Dermis blood vessel endothelial cell (primary cell): ENCODE measurements at regions not wholly inside any gene's neighbourhood (a gene's known extent, or its start where the extent isn't known, plus 50 kb on each side); places are given as distances from the start of the nearest gene placed in this dataset.
"Not testable (repeated sequence)": the region's sequence is repeated elsewhere in the genome, so short reads cannot be mapped to it uniquely, and the experiment has no call there.

Experiments used
- DNase-seq: peaks from one replicate; pipeline ENCODE4 v3.0.0; 2010

GRCh38 chr16:64718486-64718885, 403.4 kb downstream of the CDH11 start:
- no peak for DNase-seq

DNA sequence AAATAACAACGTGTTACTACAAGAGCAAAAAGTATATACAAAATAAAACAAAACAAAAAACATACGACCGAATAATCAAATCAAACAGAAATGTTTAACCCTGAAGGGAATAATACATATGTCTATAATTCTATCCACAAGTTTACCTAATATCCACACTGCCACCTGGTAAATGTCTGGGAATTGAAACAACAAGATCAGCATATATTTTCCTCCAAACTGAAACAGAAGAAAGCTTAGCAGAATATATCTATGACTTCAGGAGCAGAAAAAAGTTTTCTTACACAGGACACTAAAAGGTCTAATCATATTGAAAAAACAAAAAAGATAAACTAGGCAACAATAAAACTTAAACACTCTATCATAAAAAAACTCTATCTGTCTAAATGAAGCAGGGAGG, 404.0 kb downstream of the CDH11 start:
- DNase-seq = no peak

DNA sequence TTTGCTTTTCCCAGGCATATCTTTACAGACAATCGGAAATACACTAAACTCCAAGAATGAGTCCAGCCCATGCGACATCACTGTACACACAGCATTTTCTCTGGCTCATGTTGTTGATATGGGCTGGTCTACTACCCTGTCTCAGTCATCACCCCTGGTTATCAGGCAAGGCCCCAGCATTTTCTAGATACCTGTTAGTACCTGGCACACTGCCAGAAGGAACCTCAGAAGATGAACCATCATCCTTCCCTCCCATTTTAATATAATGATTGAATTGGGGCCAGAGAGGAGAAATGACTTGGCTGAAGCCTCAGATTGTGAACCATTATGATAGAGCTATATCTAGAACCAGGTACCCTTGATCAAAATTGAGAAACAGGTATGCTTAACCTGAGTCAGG, 406.2 kb downstream of the CDH11 start:
- DNase-seq = no peak

DNA sequence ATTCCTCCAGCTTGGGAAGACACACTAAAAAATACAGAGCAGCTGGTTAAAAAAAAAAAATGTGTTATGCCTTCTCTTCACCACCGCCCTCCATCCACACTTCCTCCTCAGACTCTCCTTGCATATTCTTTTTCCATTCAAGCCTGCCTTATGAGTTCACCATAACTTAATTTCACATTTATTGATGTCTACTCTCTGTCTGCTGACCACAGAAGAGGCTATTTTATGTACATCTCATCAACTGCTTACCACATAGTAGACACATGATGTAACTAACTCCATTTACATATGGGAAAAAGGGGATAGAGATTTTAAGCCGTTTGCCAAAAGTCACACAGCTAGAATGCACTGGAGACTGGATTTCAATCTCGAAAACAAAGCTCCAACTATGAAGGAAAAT, 409.8 kb downstream of the CDH11 start:
- no peak for DNase-seq

GRCh38 chr16:64711596-64711995, 410.3 kb downstream of the CDH11 start:
- DNase-seq = no peak

- DNase-seq = no peak
Measured at GRCh38 chr16:64711026-64711425, 410.8 kb downstream of the CDH11 start.

GRCh38 chr16:64705443-64705842, 416.4 kb downstream of the CDH11 start:
- no peak for DNase-seq

- no peak for DNase-seq
Measured at GRCh38 chr16:64704386-64704785, 417.5 kb downstream of the CDH11 start.

GRCh38 chr16:64702415-64702814, 419.4 kb downstream of the CDH11 start:
- DNase-seq = no peak

GRCh38 chr16:64700628-64701027, 421.2 kb downstream of the CDH11 start:
- DNase-seq = no peak

DNA sequence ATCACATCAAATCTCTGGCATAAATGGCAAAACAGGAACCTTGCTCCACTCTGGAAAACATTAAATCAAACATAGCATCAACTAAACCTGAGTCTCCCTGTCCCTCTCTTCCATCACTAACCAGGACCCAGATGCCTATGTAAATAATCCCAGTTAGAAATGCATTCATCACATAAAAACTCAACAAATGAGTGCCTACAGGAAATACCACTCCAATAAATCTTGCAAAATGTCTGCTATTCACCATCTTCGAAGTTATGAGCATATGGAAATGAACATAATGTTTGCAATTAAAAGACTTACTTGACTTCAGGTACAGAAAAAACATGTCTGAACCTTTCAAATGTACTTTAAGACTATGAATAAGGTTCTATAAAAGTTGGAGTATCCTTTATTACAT, 425.0 kb downstream of the CDH11 start:
- no peak for DNase-seq

- DNase-seq = no peak
Measured at GRCh38 chr16:64695684-64696083, 426.2 kb downstream of the CDH11 start.

- DNase-seq = no peak
Measured at GRCh38 chr16:64693946-64694345, 427.9 kb downstream of the CDH11 start.

GRCh38 chr16:64687786-64688185, 434.1 kb downstream of the CDH11 start:
- no peak for DNase-seq

- DNase-seq = no peak
Measured at GRCh38 chr16:64687123-64687522, 434.7 kb downstream of the CDH11 start.

- no peak for DNase-seq
Measured at GRCh38 chr16:64679976-64680690, 441.7 kb downstream of the CDH11 start.

DNA sequence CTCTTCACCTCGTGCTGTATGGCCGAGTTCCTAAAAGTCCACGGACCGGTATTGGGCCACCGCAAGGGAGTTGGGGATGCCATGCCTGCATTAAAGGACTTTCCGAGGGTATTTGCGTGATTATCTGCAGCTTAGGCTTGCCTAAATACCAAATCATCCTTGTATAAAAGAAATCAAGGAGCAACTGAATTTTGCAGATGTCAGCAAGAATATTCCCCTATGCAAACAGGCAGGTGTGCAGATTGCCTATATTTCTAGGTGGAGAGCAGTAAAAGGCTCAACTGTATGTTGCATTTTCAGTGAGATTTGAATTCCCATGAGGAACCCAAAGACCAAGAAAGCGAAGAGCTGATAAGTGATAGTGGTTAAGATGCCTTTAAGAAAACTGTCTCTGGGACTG, 452.3 kb downstream of the CDH11 start:
- DNase-seq = no peak

DNA sequence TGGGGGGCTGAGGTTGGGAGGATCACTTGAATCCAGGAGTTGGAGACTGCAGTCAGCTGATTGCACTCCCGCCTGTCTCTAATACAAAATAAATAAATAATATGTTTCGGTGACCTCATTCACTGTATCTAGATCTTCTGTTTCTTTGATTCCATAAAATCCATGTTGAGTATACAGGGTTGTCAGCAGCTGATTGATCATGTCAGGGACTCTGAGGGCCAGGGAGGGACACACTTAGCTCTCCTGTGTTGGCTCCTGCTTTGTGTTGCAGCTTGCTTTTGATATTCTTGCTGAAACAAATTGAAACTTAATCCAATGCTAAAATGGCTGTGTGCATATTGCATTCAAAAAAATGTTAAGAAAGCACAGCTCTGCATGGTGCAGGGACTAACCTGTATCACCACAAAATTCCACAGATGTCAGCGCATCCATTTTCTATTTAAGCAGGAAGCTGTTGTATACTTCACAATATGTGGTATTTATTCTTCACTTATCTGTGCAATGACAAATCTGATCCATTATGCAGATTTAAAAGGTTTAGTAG, 454.5 kb downstream of the CDH11 start:
- no peak for DNase-seq

DNA sequence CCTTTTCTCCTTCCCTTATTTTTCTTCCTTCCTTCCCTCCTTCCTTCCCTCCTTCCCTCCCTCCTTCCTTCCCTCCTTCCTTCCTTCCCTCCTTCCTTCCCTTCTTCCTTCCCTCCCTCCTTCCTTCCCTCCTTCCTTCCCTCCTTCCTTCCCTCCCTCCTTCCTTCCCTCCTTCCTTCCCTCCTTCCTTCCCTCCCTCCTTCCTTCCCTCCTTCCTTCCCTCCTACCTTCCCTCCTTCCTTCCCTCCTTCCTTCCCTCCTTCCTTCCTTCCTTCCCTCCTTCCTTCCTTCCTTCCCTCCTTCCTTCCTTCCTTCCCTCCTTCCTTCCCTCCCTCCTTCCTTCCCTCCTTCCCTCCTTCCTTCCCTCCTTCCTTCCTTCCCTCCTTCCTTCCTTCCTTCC, 459.6 kb downstream of the CDH11 start:
- DNase-seq = not testable (repeated sequence)

- no peak for DNase-seq
Measured at GRCh38 chr16:64659866-64660265, 462.0 kb downstream of the CDH11 start.

GRCh38 chr16:64657316-64658011, 464.4 kb downstream of the CDH11 start:
- no peak for DNase-seq

DNA sequence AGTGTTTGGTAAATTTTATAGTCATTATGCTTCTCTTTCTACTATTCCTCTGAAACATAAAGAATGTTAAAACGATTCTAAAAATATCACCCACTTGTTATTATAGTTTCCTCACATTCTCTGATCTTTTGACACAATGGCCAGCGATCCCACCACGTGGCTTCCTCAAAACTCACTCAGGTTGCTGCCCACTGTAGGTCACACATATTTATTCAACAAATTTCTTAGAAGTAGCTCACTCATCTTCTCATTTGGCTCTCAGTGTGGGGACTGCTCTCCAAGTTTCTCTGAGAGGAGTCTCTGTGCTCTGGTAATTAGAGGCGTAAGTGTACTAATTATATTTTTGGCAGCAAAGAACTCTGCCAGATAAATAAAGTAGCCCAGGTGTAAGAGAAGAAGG, 465.4 kb downstream of the CDH11 start:
- no peak for DNase-seq

DNA sequence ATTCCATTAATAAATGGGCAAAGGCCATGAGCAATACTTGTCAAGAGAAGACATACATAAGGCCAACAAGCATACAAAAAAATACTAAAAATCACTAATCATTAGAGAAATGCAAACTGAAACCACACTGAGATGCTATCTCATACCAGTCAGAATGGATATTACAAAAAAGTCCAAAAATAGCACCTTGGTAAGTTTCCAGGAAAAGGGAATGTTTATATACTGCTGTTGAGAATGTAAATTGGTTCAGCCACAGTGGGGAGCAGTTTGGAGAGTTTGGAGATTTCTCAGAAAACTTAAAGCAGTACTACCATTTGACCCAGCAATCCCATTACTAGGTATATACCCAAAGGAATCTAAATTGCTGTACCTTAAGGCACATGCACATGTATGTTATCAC, 467.7 kb downstream of the CDH11 start:
- DNase-seq = no peak

DNA sequence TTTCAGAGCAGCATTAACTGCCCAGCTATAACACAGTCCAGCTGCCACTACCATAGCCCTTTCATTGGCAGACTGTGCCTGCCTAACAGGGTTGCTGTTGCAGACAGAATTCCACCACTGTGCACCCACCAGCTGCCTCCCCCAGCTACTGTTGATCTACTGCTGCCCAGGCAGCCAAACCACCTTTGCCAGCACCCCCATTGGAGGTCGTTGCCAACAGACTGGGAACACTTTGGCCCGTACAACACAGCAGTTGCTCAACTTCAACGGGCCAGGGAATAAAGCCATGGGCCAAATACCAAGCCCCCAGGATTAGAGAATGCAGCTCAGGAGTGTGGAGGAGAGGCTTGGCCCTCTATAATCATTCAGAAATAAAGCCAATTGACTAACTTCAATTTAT, 473.6 kb downstream of the CDH11 start:
- no peak for DNase-seq
